HFFc6 (cell line): ENCODE measurements at regions not wholly inside any gene's neighbourhood (a gene's known extent, or its start where the extent isn't known, plus 50 kb on each side); places are given as distances from the start of the nearest gene placed in this dataset.

Experiments
- DNase-seq: peaks from one replicate; pipeline ENCODE4 v3.0.0-alpha.2; 2018
- H3K27ac Mint-ChIP-seq: 2 replicates; pipeline ENCODE4 v1.8.0; 2020; ENCODE audit warnings: mild to moderate bottlenecking, mixed read lengths
- H3K27me3 Mint-ChIP-seq: 2 replicates; pipeline ENCODE4 v1.8.0; 2021; ENCODE audit warnings: mild to moderate bottlenecking, moderate library complexity, mixed read lengths; ENCODE audit not compliant: insufficient read depth
- H3K36me3 Mint-ChIP-seq: 2 replicates; pipeline ENCODE4 v1.8.0; 2021; ENCODE audit warnings: low read depth, mixed read lengths
- H3K4me1 Mint-ChIP-seq: 2 replicates; pipeline ENCODE4 v1.8.0; 2020; ENCODE audit warnings: low read depth, mixed read lengths
- H3K4me3 Mint-ChIP-seq: 2 replicates; pipeline ENCODE4 v1.8.0; 2020; ENCODE audit warnings: mild to moderate bottlenecking, moderate library complexity, mixed read lengths
- H3K9me3 Mint-ChIP-seq: 2 replicates; pipeline ENCODE4 v1.8.0; 2020; ENCODE audit warnings: mild to moderate bottlenecking, mixed read lengths
- TF ChIP-seq, protein P1 (sequence below): fragments of 200-600 bp; sonication (generic); IDR thresholded peaks from 2 replicates; pipeline ENCODE4 v1.5.0; 2021; ENCODE audit warnings: antibody characterized with exemption, mild to moderate bottlenecking

DNA sequence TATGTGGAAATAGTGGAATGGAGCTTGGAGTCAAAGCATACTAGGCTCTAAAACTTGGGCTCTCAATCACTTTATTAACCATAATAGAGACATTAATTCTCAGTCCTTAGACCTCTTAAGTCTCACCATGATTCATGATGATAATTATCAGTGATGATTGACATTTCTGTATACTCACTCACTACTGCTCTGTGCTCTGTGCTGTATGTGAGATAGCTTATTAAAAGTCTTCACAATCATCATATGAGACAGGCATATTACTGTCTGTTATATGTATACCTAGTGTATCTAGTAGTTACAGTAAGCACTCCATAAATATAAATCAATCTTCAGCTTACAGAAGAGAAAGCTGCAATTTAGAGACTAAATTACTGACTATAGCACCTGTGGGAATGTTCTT, 236.0 kb upstream of the JAG1 start:
- TF ChIP-seq, protein P1, sequence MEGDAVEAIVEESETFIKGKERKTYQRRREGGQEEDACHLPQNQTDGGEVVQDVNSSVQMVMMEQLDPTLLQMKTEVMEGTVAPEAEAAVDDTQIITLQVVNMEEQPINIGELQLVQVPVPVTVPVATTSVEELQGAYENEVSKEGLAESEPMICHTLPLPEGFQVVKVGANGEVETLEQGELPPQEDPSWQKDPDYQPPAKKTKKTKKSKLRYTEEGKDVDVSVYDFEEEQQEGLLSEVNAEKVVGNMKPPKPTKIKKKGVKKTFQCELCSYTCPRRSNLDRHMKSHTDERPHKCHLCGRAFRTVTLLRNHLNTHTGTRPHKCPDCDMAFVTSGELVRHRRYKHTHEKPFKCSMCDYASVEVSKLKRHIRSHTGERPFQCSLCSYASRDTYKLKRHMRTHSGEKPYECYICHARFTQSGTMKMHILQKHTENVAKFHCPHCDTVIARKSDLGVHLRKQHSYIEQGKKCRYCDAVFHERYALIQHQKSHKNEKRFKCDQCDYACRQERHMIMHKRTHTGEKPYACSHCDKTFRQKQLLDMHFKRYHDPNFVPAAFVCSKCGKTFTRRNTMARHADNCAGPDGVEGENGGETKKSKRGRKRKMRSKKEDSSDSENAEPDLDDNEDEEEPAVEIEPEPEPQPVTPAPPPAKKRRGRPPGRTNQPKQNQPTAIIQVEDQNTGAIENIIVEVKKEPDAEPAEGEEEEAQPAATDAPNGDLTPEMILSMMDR = no peak
- Mint-ChIP-seq H3K27me3 (no peaks in the 10 kb centered on the region; the same call in 1 of the 2 replicates), H3K4me1 (no peaks in the 10 kb centered on the region), H3K9me3 (no peaks in the 10 kb centered on the region; the same call in 1 of the 2 replicates), H3K27ac (no peak overlapping the region), H3K36me3 (no peaks in the 10 kb centered on the region), H3K4me3 (no peak overlapping the region)
- DNase-seq = no peak

DNA sequence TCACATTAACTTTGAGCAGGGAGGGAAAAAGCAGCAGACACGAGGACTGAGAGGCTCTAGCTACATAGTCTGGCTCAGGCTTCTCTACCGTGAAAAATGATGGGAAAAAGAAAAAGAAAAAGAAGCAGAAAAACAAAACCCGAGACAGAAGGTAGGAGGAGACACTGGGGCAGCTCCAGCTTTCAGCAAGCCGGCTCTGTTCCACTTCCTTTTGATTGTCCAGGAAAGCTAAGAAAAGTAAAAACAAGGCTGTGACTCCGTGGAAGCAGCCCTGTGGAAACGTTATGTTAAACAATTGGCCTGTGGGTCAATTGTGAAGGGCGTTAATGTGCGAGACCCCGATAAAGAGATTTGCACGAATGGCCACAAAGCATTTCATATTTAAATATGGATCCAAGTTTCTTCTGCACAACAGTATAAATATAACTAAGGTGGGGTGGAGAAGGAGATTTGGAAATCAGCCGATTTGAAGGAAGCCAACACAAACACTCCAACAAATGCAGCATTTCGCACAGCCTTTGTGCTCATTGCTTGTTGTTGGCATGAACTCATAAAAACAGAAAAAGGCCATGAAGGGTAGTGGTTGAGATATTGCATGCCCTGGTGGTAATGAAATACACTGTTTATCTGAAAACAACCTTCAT, 236.9 kb upstream of the JAG1 start:
- no peak overlapping the region for H3K4me3 Mint-ChIP-seq
- peaks cover 3% of the 10 kb centered on the region; the same call in 1 of the 2 replicates for H3K27me3 Mint-ChIP-seq
- DNase-seq = no peak
- H3K4me1 Mint-ChIP-seq = no peaks in the 10 kb centered on the region
- TF ChIP-seq, protein P1 = no peak
- H3K9me3 Mint-ChIP-seq = no peaks in the 10 kb centered on the region; the same call in 1 of the 2 replicates
- H3K36me3 Mint-ChIP-seq = no peaks in the 10 kb centered on the region
- no peak overlapping the region for H3K27ac Mint-ChIP-seq

DNA sequence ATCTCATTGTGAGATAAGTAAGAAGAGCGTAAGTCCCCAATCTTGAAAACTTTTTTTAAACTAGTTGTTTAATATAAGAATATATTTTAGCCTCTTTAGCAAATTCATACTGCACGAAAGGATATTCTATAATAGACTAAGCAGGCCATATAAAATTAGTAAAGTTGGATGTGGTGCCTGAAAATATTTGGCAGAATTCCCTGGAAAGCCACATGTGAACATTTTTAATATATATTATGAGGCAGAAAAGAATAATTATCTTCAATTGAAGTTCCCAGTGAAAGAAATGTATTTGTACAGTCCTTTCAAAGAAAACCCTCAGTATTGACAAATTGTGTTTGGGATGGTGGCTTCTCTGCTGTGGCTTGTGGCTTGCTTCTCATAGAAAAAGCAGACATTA, 237.5 kb upstream of the JAG1 start:
- no peaks in the 10 kb centered on the region for H3K36me3 Mint-ChIP-seq
- no peak overlapping the region for H3K27ac Mint-ChIP-seq
- no peak for DNase-seq
- H3K4me3 Mint-ChIP-seq = no peak overlapping the region
- no peaks in the 10 kb centered on the region; the same call in 1 of the 2 replicates for H3K9me3 Mint-ChIP-seq
- H3K4me1 Mint-ChIP-seq = no peaks in the 10 kb centered on the region
- peaks cover 3% of the 10 kb centered on the region; the same call in 1 of the 2 replicates for H3K27me3 Mint-ChIP-seq
- TF ChIP-seq, protein P1 = no peak

DNA sequence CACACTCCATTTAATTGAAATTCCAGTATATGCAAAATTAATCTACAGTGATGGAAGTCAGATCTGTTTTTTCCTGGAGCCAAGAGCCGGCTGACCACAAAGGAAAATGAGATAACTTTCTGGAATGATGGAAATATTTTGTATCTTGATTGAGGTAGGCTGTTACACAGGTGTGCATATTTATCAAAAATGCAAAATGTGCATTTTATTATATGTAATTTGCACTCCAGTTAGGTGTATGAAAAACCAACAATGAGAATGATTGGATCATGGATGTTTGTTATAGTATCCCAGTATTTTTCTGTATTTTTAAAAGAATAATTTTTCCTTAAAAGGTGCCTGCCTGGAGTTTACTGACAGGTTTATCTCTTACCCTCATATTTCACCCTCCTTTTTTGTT, 242.0 kb upstream of the JAG1 start:
- Mint-ChIP-seq H3K36me3 (no peaks in the 10 kb centered on the region), H3K27ac (no peak overlapping the region), H3K27me3 (peaks cover 7% of the 10 kb centered on the region), H3K4me1 (peaks cover 20% of the 10 kb centered on the region), H3K9me3 (peaks cover 7% of the 10 kb centered on the region), H3K4me3 (no peak overlapping the region)
- no peak for DNase-seq
- TF ChIP-seq, protein P1 = no peak

DNA sequence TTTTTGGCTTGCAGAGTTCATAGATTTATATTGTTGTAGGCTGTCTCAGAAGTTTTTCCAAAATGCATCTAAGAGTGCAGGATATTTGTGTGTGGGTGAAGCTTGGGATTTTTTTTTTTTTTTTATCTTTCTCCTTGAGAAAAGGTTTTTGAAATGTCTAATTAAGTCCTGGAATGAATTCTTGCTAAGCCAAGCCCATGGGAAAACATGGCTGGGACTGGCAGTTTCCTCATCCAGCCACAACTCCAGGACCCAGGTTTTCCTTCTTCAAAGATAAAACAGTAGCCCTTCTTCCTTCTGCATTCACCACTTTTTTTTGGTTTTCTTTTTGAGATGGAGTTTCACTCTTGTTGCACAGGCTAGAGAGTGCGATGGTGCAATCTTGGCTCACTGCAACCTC, 242.5 kb upstream of the JAG1 start:
- Mint-ChIP-seq H3K9me3 (peaks cover 7% of the 10 kb centered on the region), H3K27me3 (peaks cover 7% of the 10 kb centered on the region), H3K36me3 (no peaks in the 10 kb centered on the region), H3K27ac (no peak overlapping the region), H3K4me3 (no peak overlapping the region), H3K4me1 (peaks cover 20% of the 10 kb centered on the region)
- TF ChIP-seq, protein P1 = no peak
- DNase-seq = no peak
